Neural progenitor cell (in vitro differentiated cells): ENCODE measurements at regions not wholly inside any gene's neighbourhood (a gene's known extent, or its start where the extent isn't known, plus 50 kb on each side); places are given as distances from the start of the nearest gene placed in this dataset.

Source experiments
- EZH2 ChIP-seq: fragments of 200-600 bp; sonication (generic); IDR thresholded peaks from 2 replicates; pipeline ENCODE4 v1.6.1; 2017; ENCODE audit warnings: antibody characterized with exemption, mild to moderate bottlenecking, moderate library complexity
- EZH2phosphoT487 ChIP-seq: fragments of 200-600 bp; sonication (generic); IDR thresholded peaks from 2 replicates; pipeline ENCODE4 v1.6.1; 2017; ENCODE audit warnings: antibody characterized with exemption
- TF ChIP-seq, protein P1 (sequence below): fragments of 200-600 bp; sonication (generic); IDR thresholded peaks from 2 replicates; pipeline ENCODE4 v1.5.1; 2017; ENCODE audit warnings: antibody characterized with exemption, mild to moderate bottlenecking

DNA sequence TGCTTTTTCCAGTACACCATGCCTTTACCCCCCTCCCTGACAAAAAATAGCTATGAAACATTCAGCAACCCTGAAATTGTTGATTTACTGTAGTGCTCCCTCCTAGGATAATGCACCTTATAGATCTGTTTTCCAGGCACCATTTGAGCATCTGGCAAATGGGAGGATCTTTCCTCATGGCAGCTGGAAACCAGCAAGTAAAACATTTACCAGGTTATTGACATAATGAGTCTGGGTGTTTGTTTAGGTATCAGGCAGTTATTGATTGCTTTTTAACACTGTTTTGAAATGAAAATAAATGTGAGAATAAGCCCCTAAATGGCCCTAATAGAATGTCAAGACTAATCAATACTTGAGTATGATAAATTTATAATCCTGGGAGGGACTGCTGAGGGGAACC lies 57.3 kb upstream of the KLF4 start:
- TF ChIP-seq EZH2phosphoT487 (no peak), EZH2 (no peak)
- TF ChIP-seq, protein P1, sequence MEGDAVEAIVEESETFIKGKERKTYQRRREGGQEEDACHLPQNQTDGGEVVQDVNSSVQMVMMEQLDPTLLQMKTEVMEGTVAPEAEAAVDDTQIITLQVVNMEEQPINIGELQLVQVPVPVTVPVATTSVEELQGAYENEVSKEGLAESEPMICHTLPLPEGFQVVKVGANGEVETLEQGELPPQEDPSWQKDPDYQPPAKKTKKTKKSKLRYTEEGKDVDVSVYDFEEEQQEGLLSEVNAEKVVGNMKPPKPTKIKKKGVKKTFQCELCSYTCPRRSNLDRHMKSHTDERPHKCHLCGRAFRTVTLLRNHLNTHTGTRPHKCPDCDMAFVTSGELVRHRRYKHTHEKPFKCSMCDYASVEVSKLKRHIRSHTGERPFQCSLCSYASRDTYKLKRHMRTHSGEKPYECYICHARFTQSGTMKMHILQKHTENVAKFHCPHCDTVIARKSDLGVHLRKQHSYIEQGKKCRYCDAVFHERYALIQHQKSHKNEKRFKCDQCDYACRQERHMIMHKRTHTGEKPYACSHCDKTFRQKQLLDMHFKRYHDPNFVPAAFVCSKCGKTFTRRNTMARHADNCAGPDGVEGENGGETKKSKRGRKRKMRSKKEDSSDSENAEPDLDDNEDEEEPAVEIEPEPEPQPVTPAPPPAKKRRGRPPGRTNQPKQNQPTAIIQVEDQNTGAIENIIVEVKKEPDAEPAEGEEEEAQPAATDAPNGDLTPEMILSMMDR, result no peak
